NT2/D1 (cell line): ENCODE measurements at regions not wholly inside any gene's neighbourhood (a gene's known extent, or its start where the extent isn't known, plus 50 kb on each side); places are given as distances from the start of the nearest gene placed in this dataset.

ENCODE experiments used
- DNase-seq: peaks from one replicate; pipeline ENCODE4 v3.0.0-alpha.2; 2011; ENCODE audit warnings: low read depth, low spot score
- H3K27me3 ChIP-seq: 2 replicates; pipeline ENCODE4 v1.6.0; 2011; ENCODE audit warnings: mild to moderate bottlenecking; ENCODE audit not compliant: insufficient read length, insufficient read depth
- H3K36me3 ChIP-seq: 2 replicates; pipeline ENCODE4 v1.6.1; 2011; ENCODE audit warnings: mild to moderate bottlenecking, low read length, mixed read lengths; ENCODE audit not compliant: insufficient read depth, insufficient read length
- H3K4me1 ChIP-seq: 2 replicates; pipeline ENCODE4 v1.5.1; 2011; ENCODE audit not compliant: insufficient read depth, insufficient read length
- H3K4me3 ChIP-seq: 2 replicates; pipeline ENCODE4 v1.5.1; 2011; ENCODE audit warnings: low read depth; ENCODE audit not compliant: insufficient read length
- H3K9ac ChIP-seq: 2 replicates; pipeline ENCODE4 v1.6.0; 2011; ENCODE audit warnings: low read depth; ENCODE audit not compliant: insufficient read length
- H3K9me3 ChIP-seq: 2 replicates; pipeline ENCODE4 v1.5.1; 2011; ENCODE audit warnings: mild to moderate bottlenecking, low read length; ENCODE audit not compliant: insufficient read depth
- SUZ12 ChIP-seq: IDR thresholded peaks from 2 replicates; pipeline ENCODE4 v1.6.1; 2011; ENCODE audit not compliant: insufficient read length, insufficient read depth; ENCODE audit errors: extremely low read depth
- YY1 ChIP-seq: IDR thresholded peaks from 2 replicates; pipeline ENCODE4 v1.6.1; 2011; ENCODE audit not compliant: insufficient read length, insufficient read depth
- ZNF274 ChIP-seq: IDR thresholded peaks from 2 replicates; pipeline ENCODE4 v1.6.1; 2011; ENCODE audit warnings: mild to moderate bottlenecking, low read depth, low read length

DNA sequence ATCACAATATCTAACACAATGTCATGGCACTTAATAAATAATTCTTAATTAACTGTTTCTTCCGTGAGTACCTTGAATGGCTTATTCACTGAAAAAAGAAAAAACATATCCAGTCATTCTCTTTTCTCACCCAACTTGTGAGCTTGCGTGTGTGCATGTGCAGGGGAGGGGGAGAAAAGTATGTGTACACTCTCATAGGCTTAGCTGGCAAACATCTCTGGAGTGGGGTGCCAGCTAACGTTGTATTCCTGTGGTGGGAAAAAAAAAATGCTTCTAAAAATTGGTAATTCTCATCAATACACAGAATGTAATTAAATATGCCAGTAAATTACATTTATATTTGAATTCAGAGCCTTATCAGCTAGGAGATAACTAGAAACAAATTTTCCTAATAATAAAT lies 291.9 kb upstream of the NOX3 start:
- H3K36me3 ChIP-seq = no peaks in the 10 kb centered on the region
- H3K4me1 ChIP-seq = no peaks in the 10 kb centered on the region
- H3K9ac ChIP-seq = no peak overlapping the region
- no peak overlapping the region for H3K4me3 ChIP-seq
- DNase-seq = no peak
- no peaks in the 10 kb centered on the region for H3K9me3 ChIP-seq
- no peaks in the 10 kb centered on the region for H3K27me3 ChIP-seq
- TF ChIP-seq ZNF274 (no peak), YY1 (no peak), SUZ12 (no peak)

- H3K27me3 ChIP-seq = no peaks in the 10 kb centered on the region
- no peak for DNase-seq
- H3K36me3 ChIP-seq = no peaks in the 10 kb centered on the region
- H3K9me3 ChIP-seq = no peaks in the 10 kb centered on the region
- no peak overlapping the region for H3K9ac ChIP-seq
- no peak overlapping the region for H3K4me3 ChIP-seq
- no peaks in the 10 kb centered on the region for H3K4me1 ChIP-seq
- TF ChIP-seq SUZ12 (no peak), ZNF274 (no peak), YY1 (no peak)
Measured at GRCh38 chr6:155740781-155741399, 285.3 kb upstream of the NOX3 start.

DNA sequence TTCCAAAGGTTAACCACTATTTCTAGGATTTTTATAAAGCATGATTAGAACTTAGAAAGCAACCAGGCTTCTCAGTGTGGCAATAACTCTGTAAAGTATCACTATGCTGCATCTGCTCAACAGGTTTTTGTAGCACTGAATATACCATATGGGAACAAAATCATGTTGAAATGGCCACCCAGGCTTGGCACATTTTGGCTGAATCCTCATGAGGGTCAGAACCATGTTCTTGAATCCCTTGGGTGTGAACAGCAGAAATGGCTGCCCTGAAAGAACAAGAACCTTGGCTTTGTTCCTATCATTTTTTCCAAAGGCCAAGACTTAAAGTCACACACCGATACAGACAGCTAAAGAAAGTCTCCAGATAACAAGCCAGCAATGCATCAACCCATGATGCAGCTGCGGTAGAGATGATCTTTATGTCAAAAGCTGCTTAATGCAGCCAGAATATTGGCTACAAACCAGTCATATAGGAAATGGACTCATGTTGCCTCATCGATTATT lies 283.0 kb upstream of the NOX3 start:
- Histone ChIP-seq H3K9ac (no peak overlapping the region), H3K27me3 (no peaks in the 10 kb centered on the region), H3K36me3 (no peaks in the 10 kb centered on the region), H3K9me3 (no peaks in the 10 kb centered on the region), H3K4me3 (no peak overlapping the region), H3K4me1 (no peaks in the 10 kb centered on the region)
- no peak for DNase-seq
- TF ChIP-seq ZNF274 (no peak), SUZ12 (no peak), YY1 (no peak)

GRCh38 chr6:155717374-155717773 lies 261.7 kb upstream of the NOX3 start:
- TF ChIP-seq YY1 = no peak
- TF ChIP-seq ZNF274 = no peak
- no peak for TF ChIP-seq SUZ12
- Histone ChIP-seq H3K9me3 (no peaks in the 10 kb centered on the region), H3K9ac (no peak overlapping the region), H3K36me3 (no peaks in the 10 kb centered on the region), H3K27me3 (no peaks in the 10 kb centered on the region), H3K4me1 (no peaks in the 10 kb centered on the region), H3K4me3 (no peak overlapping the region)
- DNase-seq = no peak

GRCh38 chr6:155710704-155711103 lies 255.1 kb upstream of the NOX3 start:
- no peaks in the 10 kb centered on the region for H3K27me3 ChIP-seq
- no peak overlapping the region for H3K9ac ChIP-seq
- DNase-seq = no peak
- no peak overlapping the region for H3K4me3 ChIP-seq
- TF ChIP-seq SUZ12 (no peak), ZNF274 (no peak), YY1 (no peak)
- no peaks in the 10 kb centered on the region for H3K4me1 ChIP-seq
- no peaks in the 10 kb centered on the region for H3K9me3 ChIP-seq
- H3K36me3 ChIP-seq = no peaks in the 10 kb centered on the region

DNA sequence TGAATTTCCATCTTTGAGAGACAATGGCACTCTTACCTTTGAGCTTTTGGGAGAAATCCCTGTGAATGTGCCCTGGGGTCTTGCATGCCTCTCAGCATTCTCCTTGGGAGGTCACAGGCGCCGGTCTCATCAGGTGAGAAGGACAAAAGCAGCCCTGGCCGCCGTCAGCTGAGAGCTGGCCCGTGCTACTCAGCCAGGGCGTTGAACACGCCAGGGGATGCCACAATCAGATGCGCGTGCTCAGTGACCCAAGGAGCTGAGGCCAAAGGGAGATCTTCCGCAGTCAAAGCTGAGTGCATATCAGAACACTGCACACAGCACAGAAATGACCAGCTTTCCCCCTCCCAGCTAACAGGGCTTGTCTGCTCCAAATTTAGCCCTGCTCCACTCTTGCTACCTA lies 253.6 kb upstream of the NOX3 start:
- H3K27me3 ChIP-seq = no peaks in the 10 kb centered on the region
- no peak overlapping the region for H3K9ac ChIP-seq
- DNase-seq = no peak
- H3K9me3 ChIP-seq = no peaks in the 10 kb centered on the region
- H3K36me3 ChIP-seq = no peaks in the 10 kb centered on the region
- H3K4me1 ChIP-seq = no peaks in the 10 kb centered on the region
- no peak overlapping the region for H3K4me3 ChIP-seq
- TF ChIP-seq ZNF274 (no peak), YY1 (no peak), SUZ12 (no peak)

- H3K4me3 ChIP-seq = no peak overlapping the region
- H3K4me1 ChIP-seq = no peaks in the 10 kb centered on the region
- no peaks in the 10 kb centered on the region for H3K36me3 ChIP-seq
- no peak for DNase-seq
- no peak for TF ChIP-seq ZNF274
- no peak for TF ChIP-seq YY1
- no peak for TF ChIP-seq SUZ12
- H3K9ac ChIP-seq = no peak overlapping the region
- no peaks in the 10 kb centered on the region for H3K27me3 ChIP-seq
- H3K9me3 ChIP-seq = no peaks in the 10 kb centered on the region
Measured at GRCh38 chr6:155708100-155708499, 252.5 kb upstream of the NOX3 start.

DNA sequence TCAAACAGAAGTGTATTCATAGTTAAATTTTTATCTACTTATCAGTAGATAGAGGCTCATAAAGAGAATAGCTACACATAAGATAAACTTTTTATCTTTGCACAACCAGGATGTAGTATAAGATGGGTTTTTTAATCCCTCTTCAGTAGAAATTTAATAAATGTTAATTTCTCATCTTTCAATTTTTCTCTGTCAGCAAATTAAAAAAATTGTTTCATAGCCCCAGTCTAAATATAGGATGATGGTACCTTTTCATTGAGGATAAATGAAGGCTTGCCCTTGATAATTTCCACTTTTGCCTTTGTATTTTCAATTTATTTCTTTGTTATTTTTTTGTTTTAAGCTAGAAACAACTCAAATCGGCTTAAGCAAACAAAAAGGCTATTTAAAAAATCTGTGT lies 251.2 kb upstream of the NOX3 start:
- no peaks in the 10 kb centered on the region for H3K9me3 ChIP-seq
- no peaks in the 10 kb centered on the region for H3K36me3 ChIP-seq
- DNase-seq = no peak
- H3K9ac ChIP-seq = no peak overlapping the region
- no peak for TF ChIP-seq SUZ12
- TF ChIP-seq ZNF274 = no peak
- TF ChIP-seq YY1 = no peak
- no peaks in the 10 kb centered on the region for H3K27me3 ChIP-seq
- no peak overlapping the region for H3K4me3 ChIP-seq
- H3K4me1 ChIP-seq = no peaks in the 10 kb centered on the region
